ENCODE measurements at regions not wholly inside any gene's neighbourhood (a gene's known extent, or its start where the extent isn't known, plus 50 kb on each side); places are given as distances from the start of the nearest gene placed in this dataset.

- Histone ChIP-seq H3K4me3 (no peak overlapping the region), H3K27me3 (no peaks in the 10 kb centered on the region), H3K9me3 (no peaks in the 10 kb centered on the region), H3K4me1 (peaks cover 4% of the 10 kb centered on the region), H3K36me3 (no peaks in the 10 kb centered on the region), H3K27ac (no peak overlapping the region)
- DNase-seq (ENCODE audit: low spot score in 2 of 2) = no peak
- TF ChIP-seq CTCF (IDR thresholded peaks at IDR 0.05) (no peak), EP300 (IDR thresholded peaks at IDR 0.05) (no peak), POLR2A (IDR thresholded peaks at IDR 0.05) (no peak), POLR2AphosphoS5 (IDR thresholded peaks at IDR 0.05) (no peak)
- WGBS = 83% methylated on average over 7 of the region's 7 CpGs
Measured at GRCh38 chr18:9038277-9038871, 64.1 kb upstream of the NDUFV2 start.

- no peaks in the 10 kb centered on the region for H3K27me3 ChIP-seq
- peaks cover 4% of the 10 kb centered on the region for H3K4me1 ChIP-seq
- H3K27ac ChIP-seq = no peak overlapping the region
- H3K36me3 ChIP-seq = no peaks in the 10 kb centered on the region
- TF ChIP-seq POLR2AphosphoS5 (IDR thresholded peaks at IDR 0.05) = no peak
- TF ChIP-seq CTCF (IDR thresholded peaks at IDR 0.05) = no peak
- no peak for TF ChIP-seq EP300 (IDR thresholded peaks at IDR 0.05)
- no peak for TF ChIP-seq POLR2A (IDR thresholded peaks at IDR 0.05)
- WGBS = 77% methylated on average over 3 of the region's 3 CpGs
- no peak overlapping the region for H3K4me3 ChIP-seq
- no peaks in the 10 kb centered on the region for H3K9me3 ChIP-seq
- DNase-seq (ENCODE audit: low spot score in 2 of 2) = no peak
Measured at GRCh38 chr18:9039441-9040071, 62.9 kb upstream of the NDUFV2 start.

DNA sequence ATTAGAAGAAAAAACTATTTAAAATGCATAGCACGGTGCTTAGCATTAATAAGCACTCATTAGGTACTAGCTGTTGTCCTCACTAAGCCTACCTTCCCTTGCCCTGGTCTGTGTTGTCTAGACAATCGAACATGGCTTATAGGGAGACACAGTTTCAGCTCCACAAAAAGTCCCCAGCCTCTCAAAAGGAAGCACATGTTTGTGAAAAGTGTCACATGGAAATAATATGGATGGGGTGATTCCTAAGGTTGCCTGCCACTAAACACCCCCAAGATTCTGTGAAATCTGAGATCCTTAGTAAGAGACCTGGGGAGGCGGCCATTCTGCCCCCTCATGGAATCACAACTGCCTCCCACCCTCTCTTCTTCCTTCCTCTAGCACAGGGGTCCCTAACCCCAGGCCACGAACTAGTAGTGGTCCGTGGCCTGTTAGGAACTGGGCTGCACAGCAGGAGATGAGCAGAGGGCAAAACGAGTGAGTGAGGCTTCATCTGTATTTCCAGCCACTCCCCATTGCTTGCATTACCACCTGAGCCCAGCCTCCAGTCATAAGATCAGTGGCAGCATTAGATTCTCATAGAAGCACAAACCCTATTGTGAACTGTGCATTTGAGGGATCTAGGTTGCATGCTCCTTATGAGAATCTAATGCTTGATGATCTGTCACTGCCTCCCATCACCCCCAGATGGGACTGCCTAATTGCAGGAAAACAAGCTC is 59.6 kb upstream of the NDUFV2 start:
- Histone ChIP-seq H3K27ac (no peak overlapping the region), H3K4me3 (no peak overlapping the region), H3K4me1 (peaks cover 4% of the 10 kb centered on the region), H3K36me3 (no peaks in the 10 kb centered on the region), H3K9me3 (no peaks in the 10 kb centered on the region), H3K27me3 (no peaks in the 10 kb centered on the region)
- 75% methylated on average over 6 of the region's 6 CpGs for WGBS
- no peak for DNase-seq (ENCODE audit: low spot score in 2 of 2)
- TF ChIP-seq POLR2A (IDR thresholded peaks at IDR 0.05) (no peak), POLR2AphosphoS5 (IDR thresholded peaks at IDR 0.05) (no peak), EP300 (IDR thresholded peaks at IDR 0.05) (no peak), CTCF (IDR thresholded peaks at IDR 0.05) (no peak)

DNA sequence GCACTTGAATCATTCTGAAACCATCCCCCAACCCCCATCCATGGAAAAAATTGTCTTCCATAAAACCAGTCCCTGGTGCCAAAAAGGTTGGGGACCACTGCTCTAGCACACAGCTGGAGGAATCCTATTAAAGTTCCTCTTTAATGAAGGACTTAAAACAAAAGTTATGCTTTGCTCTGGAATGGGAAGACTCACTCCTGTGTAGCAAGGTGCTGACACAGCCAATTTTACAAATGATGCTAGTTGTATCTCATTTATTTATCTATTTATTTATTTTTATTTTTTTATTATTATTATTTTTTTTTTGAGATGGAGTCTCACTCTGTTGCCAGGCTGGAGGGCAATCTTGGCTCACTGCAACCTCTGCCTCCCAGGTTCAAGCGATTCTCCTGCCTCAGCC is 58.9 kb upstream of the NDUFV2 start:
- Histone ChIP-seq H3K27me3 (no peaks in the 10 kb centered on the region), H3K4me1 (no peaks in the 10 kb centered on the region), H3K27ac (no peak overlapping the region), H3K36me3 (no peaks in the 10 kb centered on the region), H3K4me3 (no peak overlapping the region), H3K9me3 (no peaks in the 10 kb centered on the region)
- TF ChIP-seq POLR2A (IDR thresholded peaks at IDR 0.05) (no peak), POLR2AphosphoS5 (IDR thresholded peaks at IDR 0.05) (no peak), CTCF (IDR thresholded peaks at IDR 0.05) (no peak), EP300 (IDR thresholded peaks at IDR 0.05) (no peak)
- WGBS = 96% methylated on average over 1 of the region's 1 CpG
- DNase-seq (ENCODE audit: low spot score in 2 of 2) = no peak

- no peak overlapping the region for H3K27ac ChIP-seq
- WGBS = 75% methylated on average over 7 of the region's 7 CpGs
- H3K9me3 ChIP-seq = no peaks in the 10 kb centered on the region
- no peak overlapping the region for H3K4me3 ChIP-seq
- no peak for DNase-seq (ENCODE audit: low spot score in 2 of 2)
- no peaks in the 10 kb centered on the region for H3K27me3 ChIP-seq
- no peaks in the 10 kb centered on the region for H3K36me3 ChIP-seq
- H3K4me1 ChIP-seq = no peaks in the 10 kb centered on the region
- TF ChIP-seq POLR2AphosphoS5 (IDR thresholded peaks at IDR 0.05) (no peak), POLR2A (IDR thresholded peaks at IDR 0.05) (no peak), EP300 (IDR thresholded peaks at IDR 0.05) (no peak), CTCF (IDR thresholded peaks at IDR 0.05) (no peak)
Measured at GRCh38 chr18:9047715-9048114, 54.8 kb upstream of the NDUFV2 start.

Data from suprapubic skin (tissue), 4 donors.